Thyroid gland (tissue), 4 donors: ENCODE measurements at regions not wholly inside any gene's neighbourhood (a gene's known extent, or its start where the extent isn't known, plus 50 kb on each side); places are given as distances from the start of the nearest gene placed in this dataset.
"Not testable (repeated sequence)": the region's sequence is repeated elsewhere in the genome, so short reads cannot be mapped to it uniquely, and the experiment has no call there.

ENCODE experiments used
- DNase-seq, 2 donors: peaks; one replicate each; pipeline ENCODE4 v3.0.0-alpha.2; 2019
- H3K27ac ChIP-seq, 3 donors: fragments of 200-600 bp; sonication (generic); 1 replicate in 2 of 3; 2 replicates in 1 of 3; pipeline ENCODE4 v1.5.1; 2016 to 2019; ENCODE audit warnings: mild to moderate bottlenecking in 1 of 3, moderate library complexity in 1 of 3
- H3K27me3 ChIP-seq: fragments of 200-600 bp; sonication (generic); one replicate; pipeline ENCODE4 v1.5.1; 2019
- H3K36me3 ChIP-seq, 2 donors: fragments of 200-600 bp; sonication (generic); one replicate each; pipeline ENCODE4 v1.5.1; 2016 to 2019
- H3K4me1 ChIP-seq, 2 donors: fragments of 200-600 bp; sonication (generic); one replicate each; pipeline ENCODE4 v1.5.1; 2017 to 2019
- H3K4me3 ChIP-seq, 3 donors: fragments of 200-600 bp; sonication (generic); replicated peaks in 1 of 3; 1 replicate in 2 of 3; 2 replicates in 1 of 3; pipeline ENCODE4 v1.5.1; 2016; ENCODE audit warnings: mild to moderate bottlenecking in 1 of 3
- H3K9me3 ChIP-seq: fragments of 200-600 bp; sonication (generic); one replicate; pipeline ENCODE4 v1.5.1; 2017
- POLR2A ChIP-seq, 2 donors: fragments of 450-650 bp; IDR thresholded peaks; one replicate each; pipeline ENCODE4 v1.6.1; 2017; ENCODE audit warnings: antibody characterized with exemption in 2 of 2, mild to moderate bottlenecking in 2 of 2, moderate library complexity in 1 of 2
- WGBS, 2 donors: methylation state at CpG; one replicate each; pipeline ENCODE4 v1.1.5; 2017; 5-methylcytosine and 5-hydroxymethylcytosine counted together
- intact Hi-C: fragments of 100-400 bp; cut with DNase I; formaldehyde crosslinking; loops from one replicate; pipeline ENCODE4 v1.15.1; 2023
- TF ChIP-seq, protein P1 (sequence below), 6 experiments: fragments of 200-600 bp in 3 of 6; fragments of 450-650 bp in 3 of 6; sonication (generic) in 3 of 6; IDR thresholded peaks; one replicate each; pipeline ENCODE4 v1.5.1; 2016 to 2019; ENCODE audit warnings: antibody characterized with exemption in 6 of 6, mild to moderate bottlenecking in 2 of 6, inconsistent platforms in 1 of 6, moderate library complexity in 1 of 6

DNA sequence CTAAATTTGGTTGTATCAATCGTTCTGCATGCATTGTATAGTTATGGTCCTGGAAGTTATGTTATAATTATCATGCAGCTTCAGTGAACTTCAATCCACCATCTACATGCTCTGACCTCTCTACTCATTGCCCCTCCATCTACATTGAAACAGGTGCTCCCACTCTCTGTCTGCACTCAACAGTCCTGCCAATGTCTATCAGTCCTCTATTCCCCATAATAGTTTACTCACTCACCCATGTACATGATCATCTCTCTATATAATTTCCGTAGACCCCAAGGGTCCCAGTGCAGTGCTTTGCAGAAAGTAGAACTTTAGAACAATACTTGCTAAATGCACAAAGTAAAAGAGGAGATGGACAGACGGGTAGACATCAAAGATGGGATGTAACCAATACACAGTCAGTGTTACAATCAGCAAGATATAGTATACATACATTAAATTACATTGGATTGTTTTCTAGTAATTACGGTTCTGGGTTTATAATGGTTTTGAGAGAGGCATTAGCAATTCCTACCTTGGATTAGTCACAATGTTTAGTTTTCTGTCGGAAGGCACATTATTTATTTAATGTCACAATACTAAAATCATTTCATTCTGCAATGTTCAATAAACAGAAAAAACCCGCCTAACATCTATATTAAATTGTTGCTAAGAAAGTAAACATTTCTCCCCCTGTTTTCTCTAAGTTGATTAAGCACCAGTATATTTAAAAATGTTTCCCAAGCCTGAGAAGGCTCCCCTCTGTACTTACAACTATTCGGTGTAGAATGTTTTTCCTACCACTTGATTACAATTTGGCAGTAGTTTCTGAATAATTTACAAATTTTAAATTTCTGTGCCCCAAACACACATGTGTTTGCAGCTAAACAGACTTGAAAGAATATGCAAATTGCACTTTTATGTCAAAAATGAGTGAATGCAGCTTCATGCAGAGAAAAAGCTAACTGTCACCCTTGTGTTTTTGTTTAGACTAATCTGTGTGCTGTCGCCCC is 94.4 kb upstream of the SIX2 start:
- H3K27me3 ChIP-seq = no peaks in the 10 kb centered on the region
- no peak for DNase-seq
- no peaks in the 10 kb centered on the region for H3K9me3 ChIP-seq
- no peaks in the 10 kb centered on the region for H3K4me1 ChIP-seq
- no peak for TF ChIP-seq POLR2A (IDR thresholded peaks at IDR 0.05)
- TF ChIP-seq, protein P1, sequence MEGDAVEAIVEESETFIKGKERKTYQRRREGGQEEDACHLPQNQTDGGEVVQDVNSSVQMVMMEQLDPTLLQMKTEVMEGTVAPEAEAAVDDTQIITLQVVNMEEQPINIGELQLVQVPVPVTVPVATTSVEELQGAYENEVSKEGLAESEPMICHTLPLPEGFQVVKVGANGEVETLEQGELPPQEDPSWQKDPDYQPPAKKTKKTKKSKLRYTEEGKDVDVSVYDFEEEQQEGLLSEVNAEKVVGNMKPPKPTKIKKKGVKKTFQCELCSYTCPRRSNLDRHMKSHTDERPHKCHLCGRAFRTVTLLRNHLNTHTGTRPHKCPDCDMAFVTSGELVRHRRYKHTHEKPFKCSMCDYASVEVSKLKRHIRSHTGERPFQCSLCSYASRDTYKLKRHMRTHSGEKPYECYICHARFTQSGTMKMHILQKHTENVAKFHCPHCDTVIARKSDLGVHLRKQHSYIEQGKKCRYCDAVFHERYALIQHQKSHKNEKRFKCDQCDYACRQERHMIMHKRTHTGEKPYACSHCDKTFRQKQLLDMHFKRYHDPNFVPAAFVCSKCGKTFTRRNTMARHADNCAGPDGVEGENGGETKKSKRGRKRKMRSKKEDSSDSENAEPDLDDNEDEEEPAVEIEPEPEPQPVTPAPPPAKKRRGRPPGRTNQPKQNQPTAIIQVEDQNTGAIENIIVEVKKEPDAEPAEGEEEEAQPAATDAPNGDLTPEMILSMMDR (IDR thresholded peaks at IDR 0.05) = no peak
- intact Hi-C loops = no loop called here
- WGBS, 2 donors = 89 to 90% methylated on average over 8 of the region's 8 CpGs
- H3K27ac ChIP-seq = no peak overlapping the region
- no peak overlapping the region for H3K4me3 ChIP-seq
- H3K36me3 ChIP-seq = no peaks in the 10 kb centered on the region

DNA sequence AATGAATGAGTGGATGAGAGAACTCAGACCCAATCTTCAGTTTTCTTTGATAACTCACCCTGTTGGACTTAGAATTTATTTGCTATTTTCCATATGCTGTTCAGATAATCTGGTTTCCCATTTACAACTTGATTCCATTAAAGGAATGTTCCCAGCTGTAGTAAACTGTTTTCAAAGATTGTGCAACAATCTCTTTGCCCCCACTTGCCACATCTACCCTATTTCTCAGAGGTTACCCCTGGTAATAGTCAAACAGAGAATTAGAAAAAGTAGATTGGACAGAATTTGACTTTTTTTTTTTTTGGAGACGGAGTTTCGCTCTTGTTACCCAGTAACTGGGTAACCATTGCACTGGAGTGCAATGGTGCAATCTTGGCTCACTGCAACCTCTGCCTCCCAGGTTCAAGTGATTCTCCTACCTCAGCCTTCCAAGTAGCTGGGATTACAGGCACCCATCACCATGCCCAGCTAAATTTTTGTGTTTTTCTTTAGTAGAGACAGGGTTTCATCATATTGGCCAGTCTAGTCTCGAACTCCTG is 93.4 kb upstream of the SIX2 start:
- H3K27ac ChIP-seq = no peak overlapping the region
- 91 to 99% methylated on average over 3 of the region's 3 CpGs for WGBS, 2 donors
- no peaks in the 10 kb centered on the region for H3K9me3 ChIP-seq
- no peak for DNase-seq
- no peaks in the 10 kb centered on the region for H3K27me3 ChIP-seq
- TF ChIP-seq POLR2A (IDR thresholded peaks at IDR 0.05) = no peak
- TF ChIP-seq, protein P1 (IDR thresholded peaks at IDR 0.05) = no peak
- intact Hi-C loops = no loop called here
- H3K4me3 ChIP-seq = no peak overlapping the region
- H3K4me1 ChIP-seq = no peaks in the 10 kb centered on the region
- H3K36me3 ChIP-seq = no peaks in the 10 kb centered on the region

- WGBS, 2 donors = 75 to 82% methylated on average over 1 of the region's 1 CpG
- intact Hi-C loops = no loop called here
- no peaks in the 10 kb centered on the region for H3K4me1 ChIP-seq
Measured at GRCh38 chr2:45102141-45102540, 92.9 kb upstream of the SIX2 start.

GRCh38 chr2:45096996-45097395 is 87.7 kb upstream of the SIX2 start:
- DNase-seq = no peak
- Histone ChIP-seq H3K36me3 (no peaks in the 10 kb centered on the region), H3K27me3 (no peaks in the 10 kb centered on the region), H3K9me3 (no peaks in the 10 kb centered on the region), H3K27ac (no peak overlapping the region), H3K4me1 (no peaks in the 10 kb centered on the region), H3K4me3 (no peak overlapping the region)
- intact Hi-C loops = no loop called here
- WGBS, 2 donors = 95 to 96% methylated on average over 6 of the region's 6 CpGs
- TF ChIP-seq, protein P1 (IDR thresholded peaks at IDR 0.05) = no peak
- no peak for TF ChIP-seq POLR2A (IDR thresholded peaks at IDR 0.05)

More at GRCh38 chr2:45102141-45102540, 92.9 kb upstream of the SIX2 start:
- H3K4me3 ChIP-seq = no peak overlapping the region
- TF ChIP-seq, protein P1 (IDR thresholded peaks at IDR 0.05) = no peak
- no peak for TF ChIP-seq POLR2A (IDR thresholded peaks at IDR 0.05)
- H3K27me3 ChIP-seq = no peaks in the 10 kb centered on the region
- H3K36me3 ChIP-seq = no peaks in the 10 kb centered on the region
- no peak overlapping the region for H3K27ac ChIP-seq
- no peak for DNase-seq
- no peaks in the 10 kb centered on the region for H3K9me3 ChIP-seq

DNA sequence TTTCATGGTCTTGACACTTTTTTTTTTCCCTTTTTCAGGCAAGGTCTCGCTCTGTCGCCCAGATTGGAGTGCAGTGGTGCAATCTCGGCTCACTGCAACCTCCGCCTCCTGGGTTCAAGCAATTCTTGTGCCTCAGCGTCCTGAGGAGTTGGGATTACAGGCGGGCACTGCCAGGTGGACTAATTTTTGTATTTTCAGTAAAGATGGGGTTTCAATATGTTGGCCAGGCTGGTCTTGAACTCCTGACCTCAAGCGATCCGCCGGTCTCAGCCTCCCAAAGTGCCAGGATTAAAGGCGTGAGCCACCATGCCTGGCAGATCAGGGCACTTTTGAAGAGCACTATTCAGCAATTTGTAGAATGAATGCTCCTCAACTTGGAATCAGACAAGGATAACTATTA is 86.8 kb upstream of the SIX2 start:
- H3K27ac ChIP-seq, H3K9me3 ChIP-seq, intact Hi-C loops, H3K36me3 ChIP-seq, H3K4me1 ChIP-seq, H3K27me3 ChIP-seq, DNase-seq, H3K4me3 ChIP-seq: not testable (repeated sequence)
- 92 to 93% methylated on average over 10 of the region's 10 CpGs for WGBS, 2 donors
